HG03575 (cell line): ENCODE measurements at regions not wholly inside any gene's neighbourhood (a gene's known extent, or its start where the extent isn't known, plus 50 kb on each side); places are given as distances from the start of the nearest gene placed in this dataset.

Experiments used
- ATAC-seq: cut with Tn5 transposase; IDR thresholded peaks from one replicate; pipeline ENCODE4 v1.9.1; 2021; ENCODE audit not compliant: unreplicated experiment, insufficient number of reproducible peaks, low FRiP score; ENCODE audit errors: extremely low read depth

- no peak for ATAC-seq
Measured at GRCh38 chr9:119967867-119968535, 598.8 kb upstream of the BRINP1 start.

- no peak for ATAC-seq
Measured at GRCh38 chr9:119963798-119964372, 594.6 kb upstream of the BRINP1 start.

GRCh38 chr9:119963258-119963797, 594.1 kb upstream of the BRINP1 start:
- no peak for ATAC-seq

- no peak for ATAC-seq
Measured at GRCh38 chr9:119961774-119962424, 592.7 kb upstream of the BRINP1 start.

GRCh38 chr9:119959846-119960545, 590.8 kb upstream of the BRINP1 start:
- no peak for ATAC-seq

- ATAC-seq: no peak
Measured at GRCh38 chr9:119956111-119956510, 586.9 kb upstream of the BRINP1 start.

- no peak for ATAC-seq
Measured at GRCh38 chr9:119955276-119955675, 586.0 kb upstream of the BRINP1 start.

- ATAC-seq: no peak
Measured at GRCh38 chr9:119951591-119951990, 582.4 kb upstream of the BRINP1 start.

GRCh38 chr9:119951090-119951489, 581.9 kb upstream of the BRINP1 start:
- no peak for ATAC-seq

GRCh38 chr9:119945686-119946085, 576.5 kb upstream of the BRINP1 start:
- no peak for ATAC-seq

- ATAC-seq: no peak
Measured at GRCh38 chr9:119941091-119941490, 571.9 kb upstream of the BRINP1 start.

GRCh38 chr9:119938871-119939270, 569.6 kb upstream of the BRINP1 start:
- ATAC-seq: no peak

GRCh38 chr9:119934497-119934896, 565.3 kb upstream of the BRINP1 start:
- ATAC-seq: no peak

- ATAC-seq: no peak
Measured at GRCh38 chr9:119933191-119933590, 564.0 kb upstream of the BRINP1 start.

GRCh38 chr9:119924736-119925135, 555.5 kb upstream of the BRINP1 start:
- no peak for ATAC-seq

GRCh38 chr9:119917175-119917574, 547.9 kb upstream of the BRINP1 start:
- no peak for ATAC-seq

- no peak for ATAC-seq
Measured at GRCh38 chr9:119907056-119907455, 537.8 kb upstream of the BRINP1 start.

- ATAC-seq: no peak
Measured at GRCh38 chr9:119905724-119906123, 536.5 kb upstream of the BRINP1 start.

- no peak for ATAC-seq
Measured at GRCh38 chr9:119903851-119904250, 534.6 kb upstream of the BRINP1 start.

- no peak for ATAC-seq
Measured at GRCh38 chr9:119902611-119903010, 533.4 kb upstream of the BRINP1 start.
